Stimulated activated CD8-positive, alpha-beta memory T cell treated with anti-CD3 and anti-CD28 coated beads, Interleukin-2, amount 100 ng/mL, for 48 hours (primary cell): ENCODE measurements at regions not wholly inside any gene's neighbourhood (a gene's known extent, or its start where the extent isn't known, plus 50 kb on each side); places are given as distances from the start of the nearest gene placed in this dataset.
"Not testable (repeated sequence)": the region's sequence is repeated elsewhere in the genome, so short reads cannot be mapped to it uniquely, and the experiment has no call there.

Experiments used
- DNase-seq, 2 donors: peaks; one replicate each; pipeline ENCODE4 v3.0.0-alpha.2; 2020; ENCODE audit warnings: low read depth in 2 of 2

DNA sequence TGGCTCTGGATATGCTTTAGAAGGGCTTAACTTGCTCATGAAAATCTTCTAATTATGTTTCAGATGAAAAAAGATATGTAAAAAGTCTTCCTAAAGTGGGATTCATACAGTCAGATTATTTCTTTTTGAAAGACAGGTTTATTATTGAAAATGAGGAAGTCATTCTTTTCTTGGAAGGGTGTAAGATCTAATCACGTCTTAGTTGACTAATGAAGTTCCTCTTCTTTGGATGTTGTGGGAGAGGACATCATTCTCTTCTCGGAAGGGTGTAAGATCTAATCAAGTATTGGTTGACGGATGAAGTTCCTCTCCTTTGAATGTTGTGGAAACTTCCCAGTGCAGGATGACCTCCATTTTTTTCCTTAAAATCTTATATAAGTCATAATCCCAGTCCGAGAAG lies 74.9 kb downstream of the ALG10 start:
- DNase-seq = no peak

GRCh38 chr12:34105392-34105933 lies 83.2 kb downstream of the ALG10 start:
- DNase-seq = no peak

DNA sequence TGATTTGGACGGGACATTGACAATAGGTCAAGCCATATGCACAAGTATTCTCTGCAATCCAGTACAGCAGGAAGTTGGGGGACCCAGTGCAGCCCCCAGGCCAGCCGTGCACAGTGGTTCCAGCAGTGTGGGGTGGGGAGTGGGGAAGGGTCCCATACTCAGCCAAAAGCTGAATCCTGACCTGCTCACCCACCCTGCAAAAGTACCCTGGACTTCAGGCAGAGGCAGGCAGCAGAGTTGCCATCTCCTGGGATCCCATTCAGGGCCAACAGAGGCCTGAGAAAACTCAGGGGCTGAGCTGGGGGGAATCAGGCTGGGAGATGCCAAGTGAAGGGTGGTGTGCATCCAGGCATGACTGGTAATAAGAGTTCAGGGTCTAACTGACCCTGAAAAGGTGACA lies 83.9 kb downstream of the ALG10 start:
- no peak for DNase-seq

- DNase-seq = no peak
Measured at GRCh38 chr12:34107016-34107415, 84.7 kb downstream of the ALG10 start.

- DNase-seq = no peak
Measured at GRCh38 chr12:34107781-34108404, 85.6 kb downstream of the ALG10 start.

- DNase-seq = no peak
Measured at GRCh38 chr12:34108405-34108803, 86.1 kb downstream of the ALG10 start.

DNA sequence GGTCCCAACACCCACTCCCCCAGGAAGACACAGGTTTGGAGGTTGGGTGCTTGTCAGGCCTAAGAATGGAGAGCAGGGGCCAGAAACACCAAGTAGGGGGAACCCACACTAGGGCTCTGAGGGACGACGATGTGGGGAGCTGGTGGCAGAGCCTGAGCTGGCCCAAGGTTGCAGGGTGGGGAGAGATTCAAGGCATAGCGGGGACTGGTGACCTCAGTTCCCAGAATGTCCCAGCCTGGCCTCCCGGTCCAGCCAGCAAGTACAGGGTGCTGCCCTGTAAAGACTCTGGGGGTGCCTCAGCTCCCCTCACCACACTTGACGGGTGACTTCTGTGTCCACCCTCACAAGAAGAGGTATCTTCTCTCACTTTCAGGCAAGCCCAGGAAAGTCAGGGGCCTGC lies 86.7 kb downstream of the ALG10 start:
- no peak for DNase-seq

GRCh38 chr12:34109390-34109789 lies 87.1 kb downstream of the ALG10 start:
- no peak for DNase-seq

GRCh38 chr12:34109909-34110531 lies 87.7 kb downstream of the ALG10 start:
- not testable (repeated sequence) for DNase-seq

DNA sequence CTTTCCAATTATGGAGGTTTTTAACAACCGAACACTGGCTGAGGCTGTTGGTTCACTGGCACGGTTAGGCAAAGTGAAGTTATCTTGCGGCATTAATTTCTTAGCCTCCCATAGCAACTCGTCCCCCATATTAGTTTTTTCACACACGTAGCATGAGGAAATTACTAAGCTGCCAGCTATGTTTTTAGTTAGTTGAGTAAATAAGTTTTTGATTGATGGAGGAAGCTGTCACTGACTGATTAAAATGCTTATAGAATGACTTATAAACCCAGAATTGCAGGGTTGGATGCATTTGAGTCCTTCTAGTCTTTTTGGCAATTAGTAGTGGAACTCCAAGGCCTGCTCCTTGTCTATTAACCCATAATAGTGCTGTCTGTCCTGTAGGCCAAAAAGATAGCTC lies 97.1 kb downstream of the ALG10 start:
- DNase-seq = no peak

DNA sequence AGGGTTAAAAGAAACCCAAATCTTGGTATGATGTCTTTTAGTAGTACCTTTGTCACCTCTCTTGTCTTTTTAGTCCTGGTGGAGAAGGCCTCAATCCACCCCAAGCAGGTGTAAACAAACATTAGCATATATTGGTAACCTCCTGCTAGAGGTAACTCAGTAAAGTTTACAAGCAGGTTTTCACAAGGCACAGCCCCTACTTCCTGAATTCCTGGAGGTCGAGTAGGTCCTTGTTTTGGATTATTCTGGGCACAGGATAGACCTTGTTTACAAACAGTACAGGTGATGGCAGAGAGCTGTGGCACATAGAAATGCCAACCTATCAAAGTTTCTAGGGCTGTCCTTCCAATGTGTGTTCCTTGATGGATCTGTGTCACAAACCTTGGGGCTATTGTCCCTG lies 99.1 kb downstream of the ALG10 start:
- no peak for DNase-seq

DNA sequence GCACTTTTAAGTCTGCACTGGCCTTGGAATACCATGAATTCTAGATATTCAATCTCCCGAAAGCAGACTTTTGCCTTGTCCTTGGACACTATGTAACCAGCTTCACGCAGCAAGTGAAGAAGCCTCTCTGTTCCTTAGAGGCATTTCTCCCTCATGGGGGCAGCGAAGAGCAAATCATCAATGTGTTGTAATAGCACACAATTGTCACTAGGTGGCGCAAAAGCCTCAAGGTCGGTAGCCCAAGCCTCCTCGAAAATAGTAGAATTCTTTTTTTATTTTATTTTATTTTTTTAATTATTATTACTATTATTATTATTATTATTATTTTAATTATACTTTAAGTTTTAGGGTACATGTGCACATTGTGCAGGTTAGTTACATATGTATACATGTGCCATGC lies 100.8 kb downstream of the ALG10 start:
- DNase-seq = not testable (repeated sequence)

- DNase-seq = no peak
Measured at GRCh38 chr12:34124608-34125007, 102.3 kb downstream of the ALG10 start.

DNA sequence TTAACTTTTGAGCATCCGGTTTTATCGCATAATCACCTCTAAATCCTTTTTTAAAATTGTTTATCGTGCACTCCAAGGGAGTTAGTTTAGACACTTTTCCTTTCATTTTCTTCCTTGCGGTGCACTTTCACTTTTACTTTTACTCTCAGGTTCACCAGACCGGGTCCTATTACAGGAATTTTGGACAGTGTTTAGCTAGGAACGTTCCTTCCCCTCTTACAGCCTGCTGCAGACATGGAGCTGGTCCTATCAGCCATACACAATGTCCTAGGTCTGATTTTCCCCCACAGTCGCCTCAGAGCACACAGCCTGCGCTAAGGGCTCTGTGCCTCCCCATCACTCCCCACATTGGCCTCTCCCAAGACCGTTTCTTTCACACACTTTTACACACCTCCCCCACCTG lies 103.9 kb downstream of the ALG10 start:
- no peak for DNase-seq

- DNase-seq = no peak
Measured at GRCh38 chr12:34126805-34127204, 104.5 kb downstream of the ALG10 start.

GRCh38 chr12:34127379-34127778 lies 105.1 kb downstream of the ALG10 start:
- not testable (repeated sequence) for DNase-seq

DNA sequence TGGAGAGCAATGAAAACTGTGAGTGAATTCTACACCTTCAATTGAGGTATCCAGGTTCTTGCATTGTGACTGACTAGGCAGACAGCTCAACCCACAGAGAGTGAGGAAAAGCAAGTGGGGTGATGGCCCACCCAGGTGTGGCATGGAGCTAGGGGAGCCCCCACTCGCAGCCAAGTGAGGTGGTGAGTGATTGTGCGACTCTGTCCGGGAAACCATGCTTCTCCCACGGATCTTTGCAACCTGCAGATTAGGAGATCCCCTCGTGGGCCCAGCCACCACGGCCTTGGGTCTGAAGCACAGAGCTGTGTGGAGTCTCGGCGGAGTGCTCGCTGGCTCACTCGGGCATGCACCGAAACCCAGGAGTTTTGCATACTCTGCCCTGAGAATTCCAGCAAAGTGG lies 120.1 kb downstream of the ALG10 start:
- no peak for DNase-seq

GRCh38 chr12:34151019-34151418 lies 128.7 kb downstream of the ALG10 start:
- DNase-seq = no peak

DNA sequence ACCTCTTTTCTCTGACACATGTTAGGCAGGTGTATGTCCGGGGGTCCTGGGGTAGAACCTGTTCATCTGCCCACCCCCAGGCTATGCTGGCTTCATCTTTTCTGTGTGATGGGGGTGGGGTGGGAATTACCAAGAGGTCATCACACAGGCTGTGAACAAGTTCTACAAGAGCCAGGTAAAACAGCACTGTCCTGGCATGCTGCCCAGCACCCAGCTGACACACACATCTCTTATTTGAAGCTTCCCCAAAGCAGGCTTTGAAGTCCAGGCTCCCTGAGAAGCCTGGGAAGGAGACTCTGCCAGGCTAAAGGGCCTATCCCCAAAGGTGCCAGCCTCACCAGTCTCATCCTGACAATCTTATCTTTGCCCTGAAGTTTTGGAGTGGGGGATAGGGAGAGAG lies 141.1 kb downstream of the ALG10 start:
- no peak for DNase-seq

GRCh38 chr12:34166427-34167060 lies 144.2 kb downstream of the ALG10 start:
- no peak for DNase-seq

DNA sequence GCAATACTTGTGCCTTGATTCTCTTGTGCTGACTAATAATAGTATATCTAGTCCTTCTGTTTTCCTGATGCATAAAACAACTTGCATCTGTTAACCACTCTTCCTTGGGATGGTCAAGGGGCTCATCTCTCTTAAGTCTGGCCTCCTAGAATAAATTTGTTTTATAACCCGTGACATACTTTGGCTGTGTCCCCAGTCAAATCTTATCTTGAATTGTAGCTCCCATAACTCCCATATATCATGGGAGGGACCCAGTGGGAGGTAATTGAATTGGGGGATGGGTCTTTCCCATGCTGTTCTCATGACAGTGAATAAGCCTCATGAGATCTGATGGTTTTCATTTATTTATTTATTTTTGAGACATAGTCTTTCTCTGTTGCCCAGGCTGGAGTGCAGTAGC lies 146.2 kb downstream of the ALG10 start:
- DNase-seq = not testable (repeated sequence)

DNA sequence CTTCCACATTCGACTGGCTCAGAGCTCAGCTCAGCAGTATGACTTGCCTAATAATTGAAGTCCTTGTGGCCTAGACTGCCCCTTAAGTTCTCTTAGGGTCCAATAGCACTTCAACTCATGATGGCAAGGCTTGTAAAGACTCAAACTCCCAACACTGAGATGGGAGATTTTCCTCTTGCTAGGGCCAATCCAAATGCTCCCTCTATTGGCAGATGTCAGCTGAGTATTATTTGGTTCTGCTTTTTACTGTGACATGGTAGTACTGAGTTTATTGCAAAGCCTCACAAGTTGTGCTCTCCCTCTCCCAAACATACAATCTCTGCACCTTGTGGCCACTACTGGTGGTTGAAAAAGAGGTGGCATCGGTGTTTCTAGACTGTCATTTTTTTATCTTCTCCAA lies 164.2 kb downstream of the ALG10 start:
- DNase-seq = no peak

DNA sequence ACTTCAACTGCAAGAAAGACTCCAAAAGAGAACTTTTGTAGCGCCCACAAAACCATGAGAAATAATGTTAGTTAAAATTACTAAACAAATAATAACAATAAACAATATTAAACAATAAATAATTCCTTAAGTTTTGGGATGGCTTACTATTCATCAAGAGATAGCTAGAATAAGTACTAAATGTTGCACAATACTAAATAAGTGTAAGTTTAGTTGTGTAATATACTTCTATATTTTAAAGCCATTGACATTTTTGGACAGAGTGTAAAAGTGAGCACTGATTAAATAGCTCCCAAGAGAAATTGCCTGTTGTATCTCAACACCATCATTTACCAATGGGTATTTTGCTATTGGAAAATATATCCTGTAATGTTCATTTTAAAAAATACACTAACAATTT lies 166.7 kb downstream of the ALG10 start:
- no peak for DNase-seq
